PC-9 (cell line): ENCODE measurements at regions not wholly inside any gene's neighbourhood (a gene's known extent, or its start where the extent isn't known, plus 50 kb on each side); places are given as distances from the start of the nearest gene placed in this dataset.

Experiments used
- BruUV-seq: library from RNA; stranded (reverse); fragments of 400-500 nt; replicated peaks from 2 replicates; lab custom pipeline; 2021; lab: Mats Ljungman, UMichigan
- CTCF ChIA-PET: fragments of 300-600 bp; sonication (Branson Sonifier 250); formaldehyde crosslinking; loops from one replicate; lab custom pipeline; 2022; ENCODE audit warnings: antibody characterized with exemption; lab: Charles Lee
- POLR2A ChIA-PET: fragments of 300-600 bp; sonication (Branson Sonifier 250); formaldehyde crosslinking; loops from one replicate; lab custom pipeline; 2022; ENCODE audit warnings: antibody characterized with exemption; ENCODE audit not compliant: unreplicated experiment; lab: Charles Lee
- DNase-seq, 2 experiments: peaks; one replicate each; pipeline versions ENCODE4 v3.0.0 to v3.0.0-alpha.2; 2015 to 2022; ENCODE audit warnings: mixed read lengths in 1 of 2
- H2AFZ ChIP-seq: fragments of 200-600 bp; sonication (generic); 2 replicates; pipeline ENCODE4 v1.8.1; 2017; ENCODE audit warnings: antibody characterized with exemption
- H3F3A ChIP-seq: fragments of 200-600 bp; sonication (generic); 2 replicates; pipeline ENCODE4 v1.8.1; 2017; ENCODE audit warnings: antibody characterized with exemption, mild to moderate bottlenecking, low read depth; ENCODE audit not compliant: insufficient read depth
- H3K27ac ChIP-seq: fragments of 200-600 bp; sonication (generic); 2 replicates; pipeline ENCODE4 v1.6.1; 2016; ENCODE audit warnings: mixed run types
- H3K27me3 ChIP-seq: fragments of 200-600 bp; sonication (generic); 2 replicates; pipeline ENCODE4 v1.6.1; 2016; ENCODE audit warnings: low read depth, mixed run types; ENCODE audit not compliant: insufficient read depth
- H3K36me3 ChIP-seq: fragments of 200-600 bp; sonication (generic); 2 replicates; pipeline ENCODE4 v1.6.1; 2016; ENCODE audit warnings: low read depth, mixed run types
- H3K4me1 ChIP-seq: fragments of 200-600 bp; sonication (generic); replicated peaks from 2 replicates; pipeline ENCODE4 v1.6.1; 2016; ENCODE audit warnings: mixed run types; ENCODE audit not compliant: insufficient read depth
- H3K4me2 ChIP-seq: fragments of 200-600 bp; sonication (generic); 2 replicates; pipeline ENCODE4 v1.6.1; 2017; ENCODE audit warnings: mixed run types
- H3K4me3 ChIP-seq: fragments of 200-600 bp; sonication (generic); 2 replicates; pipeline ENCODE4 v1.6.1; 2016; ENCODE audit warnings: mixed run types
- H3K79me2 ChIP-seq: fragments of 200-600 bp; sonication (generic); 2 replicates; pipeline ENCODE4 v1.6.1; 2017; ENCODE audit warnings: low read depth, mixed run types
- H3K9me2 ChIP-seq: fragments of 200-600 bp; sonication (generic); 2 replicates; pipeline ENCODE4 v1.8.1; 2017; ENCODE audit warnings: mild to moderate bottlenecking; ENCODE audit not compliant: insufficient read depth
- H3K9me3 ChIP-seq: fragments of 200-600 bp; sonication (generic); 2 replicates; pipeline ENCODE4 v1.8.1; 2016; ENCODE audit warnings: low read depth; ENCODE audit not compliant: insufficient read depth
- H4K20me1 ChIP-seq: fragments of 200-600 bp; sonication (generic); 2 replicates; pipeline ENCODE4 v1.8.1; 2017; ENCODE audit not compliant: insufficient read depth
- CTCF ChIP-seq: fragments of 200-600 bp; sonication (generic); conservative IDR thresholded peaks from 2 replicates; pipeline ENCODE4 v1.6.1; 2017; ENCODE audit warnings: mixed run types, antibody characterized with exemption, mild to moderate bottlenecking, moderate library complexity
- EZH2 ChIP-seq: fragments of 200-600 bp; sonication (generic); IDR thresholded peaks from 2 replicates; pipeline ENCODE4 v1.8.0; 2017; ENCODE audit warnings: antibody characterized with exemption, low read depth
- intact Hi-C: fragments of 100-400 bp; cut with micrococcal nuclease; formaldehyde crosslinking; loops from one replicate; pipeline ENCODE4 v1.10.0; 2022; ENCODE audit not compliant: unreplicated experiment

GRCh38 chr6:10221178-10221577, 193.7 kb downstream of the TFAP2A start:
- H3K4me2 ChIP-seq = no peak overlapping the region

GRCh38 chr6:10219510-10219909, 195.4 kb downstream of the TFAP2A start:
- no peaks in the 10 kb centered on the region for H3K9me3 ChIP-seq
- no peaks in the 10 kb centered on the region for H4K20me1 ChIP-seq
- no peak for DNase-seq
- no peak overlapping the region for H3K4me2 ChIP-seq
- H3F3A ChIP-seq = no peaks in the 10 kb centered on the region
- no peaks in the 10 kb centered on the region for H3K27me3 ChIP-seq
- ChIA-PET POLR2A (no interaction called here), CTCF (no interaction called here)
- no peaks in the 10 kb centered on the region for H3K4me1 ChIP-seq
- TF ChIP-seq CTCF (no peak), EZH2 (no peak)
- no peak overlapping the region for H3K27ac ChIP-seq
- no peaks in the 10 kb centered on the region for H3K9me2 ChIP-seq
- H3K4me3 ChIP-seq = no peak overlapping the region
- intact Hi-C loops = no loop called here
- no TSS peak for BruUV-seq
- no peaks in the 10 kb centered on the region for H3K79me2 ChIP-seq
- no peaks in the 10 kb centered on the region for H3K36me3 ChIP-seq
- no peak overlapping the region for H2AFZ ChIP-seq

More at GRCh38 chr6:10221178-10221577, 193.7 kb downstream of the TFAP2A start:
- no peaks in the 10 kb centered on the region for H3K27me3 ChIP-seq
- intact Hi-C loops = no loop called here
- POLR2A ChIA-PET = no interaction called here
- H3K36me3 ChIP-seq = no peaks in the 10 kb centered on the region
- no peak overlapping the region for H3K27ac ChIP-seq
- H3F3A ChIP-seq = no peaks in the 10 kb centered on the region
- no TSS peak for BruUV-seq
- H3K79me2 ChIP-seq = no peaks in the 10 kb centered on the region
- TF ChIP-seq CTCF (no peak), EZH2 (no peak)
- no peaks in the 10 kb centered on the region for H3K9me2 ChIP-seq
- H2AFZ ChIP-seq = no peak overlapping the region
- DNase-seq = no peak
- no peaks in the 10 kb centered on the region for H3K9me3 ChIP-seq
- no peaks in the 10 kb centered on the region for H4K20me1 ChIP-seq
- no peaks in the 10 kb centered on the region for H3K4me1 ChIP-seq
- CTCF ChIA-PET = no interaction called here
- no peak overlapping the region for H3K4me3 ChIP-seq

GRCh38 chr6:10217111-10217510, 197.8 kb downstream of the TFAP2A start:
- H2AFZ ChIP-seq = no peak overlapping the region
- H3K27me3 ChIP-seq = no peaks in the 10 kb centered on the region
- H3K9me3 ChIP-seq = no peaks in the 10 kb centered on the region
- H3K79me2 ChIP-seq = no peaks in the 10 kb centered on the region
- no peak overlapping the region for H3K4me3 ChIP-seq
- H3F3A ChIP-seq = no peaks in the 10 kb centered on the region
- H3K4me1 ChIP-seq = no peaks in the 10 kb centered on the region
- DNase-seq = no peak
- no peaks in the 10 kb centered on the region for H3K9me2 ChIP-seq
- intact Hi-C loops = no loop called here
- CTCF ChIA-PET = no interaction called here
- H4K20me1 ChIP-seq = no peaks in the 10 kb centered on the region
- TF ChIP-seq CTCF = no peak
- TF ChIP-seq EZH2 = no peak
- no peak overlapping the region for H3K4me2 ChIP-seq
- POLR2A ChIA-PET = no interaction called here
- H3K36me3 ChIP-seq = no peaks in the 10 kb centered on the region
- no TSS peak for BruUV-seq
- no peak overlapping the region for H3K27ac ChIP-seq
